ENCODE measurements at regions not wholly inside any gene's neighbourhood (a gene's known extent, or its start where the extent isn't known, plus 50 kb on each side); places are given as distances from the start of the nearest gene placed in this dataset.

DNA sequence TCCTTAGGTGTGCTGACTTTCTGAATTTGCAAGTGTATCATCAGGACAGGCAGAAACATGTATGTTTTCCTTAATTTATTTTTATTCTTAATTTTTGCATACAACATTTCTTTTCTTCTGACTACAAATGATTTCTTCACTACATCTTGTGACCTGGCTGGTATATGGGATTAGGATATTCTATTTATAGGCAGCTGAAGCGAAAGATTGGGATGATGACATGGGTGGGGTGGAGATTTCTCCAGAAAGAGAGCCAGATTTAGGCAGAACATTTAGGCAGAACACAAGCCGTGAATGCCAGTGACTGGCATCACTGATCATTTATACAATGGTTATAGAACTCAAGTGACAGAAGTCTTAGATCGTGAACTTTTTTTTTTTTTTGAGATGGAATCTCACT lies 256.7 kb downstream of the KLF6 start:
- no peak for DNase-seq (ENCODE audit: low spot score)
- no peaks in the 10 kb centered on the region for H3K9me3 ChIP-seq (ENCODE audit: low read depth, low read length, poor library complexity, severe bottlenecking)
- H3K4me3 ChIP-seq (ENCODE audit: low read depth, low read length, poor library complexity, severe bottlenecking), result no peak overlapping the region
- no peaks in the 10 kb centered on the region for H3K4me1 ChIP-seq (ENCODE audit: insufficient read depth, low read length, poor library complexity, severe bottlenecking)
- BruUV-seq (replicated peaks), result no TSS peak
- ChIA-PET CTCF (no interaction called here), POLR2A (ENCODE audit: low non-redundant PET) (no interaction called here)
- no peaks in the 10 kb centered on the region for H3K27me3 ChIP-seq (replicated peaks; ENCODE audit: insufficient read depth, low read depth, low read length, poor library complexity)
- intact Hi-C loops (cut with micrococcal nuclease; ENCODE audit: unreplicated experiment), result no loop called here
- no peak for TF ChIP-seq EZH2 (IDR thresholded peaks at IDR 0.05; ENCODE audit: borderline replicate concordance, low read depth, low read length, poor library complexity, severe bottlenecking)
- TF ChIP-seq, protein P1, sequence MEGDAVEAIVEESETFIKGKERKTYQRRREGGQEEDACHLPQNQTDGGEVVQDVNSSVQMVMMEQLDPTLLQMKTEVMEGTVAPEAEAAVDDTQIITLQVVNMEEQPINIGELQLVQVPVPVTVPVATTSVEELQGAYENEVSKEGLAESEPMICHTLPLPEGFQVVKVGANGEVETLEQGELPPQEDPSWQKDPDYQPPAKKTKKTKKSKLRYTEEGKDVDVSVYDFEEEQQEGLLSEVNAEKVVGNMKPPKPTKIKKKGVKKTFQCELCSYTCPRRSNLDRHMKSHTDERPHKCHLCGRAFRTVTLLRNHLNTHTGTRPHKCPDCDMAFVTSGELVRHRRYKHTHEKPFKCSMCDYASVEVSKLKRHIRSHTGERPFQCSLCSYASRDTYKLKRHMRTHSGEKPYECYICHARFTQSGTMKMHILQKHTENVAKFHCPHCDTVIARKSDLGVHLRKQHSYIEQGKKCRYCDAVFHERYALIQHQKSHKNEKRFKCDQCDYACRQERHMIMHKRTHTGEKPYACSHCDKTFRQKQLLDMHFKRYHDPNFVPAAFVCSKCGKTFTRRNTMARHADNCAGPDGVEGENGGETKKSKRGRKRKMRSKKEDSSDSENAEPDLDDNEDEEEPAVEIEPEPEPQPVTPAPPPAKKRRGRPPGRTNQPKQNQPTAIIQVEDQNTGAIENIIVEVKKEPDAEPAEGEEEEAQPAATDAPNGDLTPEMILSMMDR (conservative IDR thresholded peaks at IDR 0.05; ENCODE audit: low read depth, low read length), result no peak
- no peaks in the 10 kb centered on the region for H3K36me3 ChIP-seq (ENCODE audit: insufficient read depth, low read length, poor library complexity, severe bottlenecking)
- H3K27ac ChIP-seq (ENCODE audit: low read depth, low read length, poor library complexity, severe bottlenecking), result no peak overlapping the region

DNA sequence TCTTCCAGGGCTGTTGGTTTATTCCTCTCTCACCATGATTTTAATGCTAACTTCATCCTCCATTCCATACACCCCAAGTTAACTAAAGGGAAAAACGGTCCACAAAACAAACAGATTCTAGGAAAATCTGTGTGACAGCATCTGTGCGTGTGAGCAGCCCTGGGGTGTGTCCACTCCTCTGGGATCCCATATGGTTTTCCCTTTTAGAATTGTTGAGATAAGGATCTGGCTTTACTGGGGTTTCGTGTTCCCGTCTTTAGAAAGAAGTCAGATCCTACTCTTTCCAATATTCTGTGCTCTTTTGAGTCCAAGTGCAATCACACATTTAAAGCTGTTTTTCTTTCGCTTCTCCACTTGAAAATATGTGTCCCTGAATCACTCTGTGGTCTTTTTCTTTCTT lies 257.1 kb downstream of the KLF6 start:
- H3K9me3 ChIP-seq (ENCODE audit: low read depth, low read length, poor library complexity, severe bottlenecking), result no peaks in the 10 kb centered on the region
- no peaks in the 10 kb centered on the region for H3K4me1 ChIP-seq (ENCODE audit: insufficient read depth, low read length, poor library complexity, severe bottlenecking)
- intact Hi-C loops (cut with micrococcal nuclease; ENCODE audit: unreplicated experiment), result no loop called here
- no peak for DNase-seq (ENCODE audit: low spot score)
- H3K36me3 ChIP-seq (ENCODE audit: insufficient read depth, low read length, poor library complexity, severe bottlenecking), result no peaks in the 10 kb centered on the region
- TF ChIP-seq, protein P1 (conservative IDR thresholded peaks at IDR 0.05; ENCODE audit: low read depth, low read length), result no peak
- TF ChIP-seq EZH2 (IDR thresholded peaks at IDR 0.05; ENCODE audit: borderline replicate concordance, low read depth, low read length, poor library complexity, severe bottlenecking), result no peak
- no peak overlapping the region for H3K4me3 ChIP-seq (ENCODE audit: low read depth, low read length, poor library complexity, severe bottlenecking)
- H3K27me3 ChIP-seq (replicated peaks; ENCODE audit: insufficient read depth, low read depth, low read length, poor library complexity), result no peaks in the 10 kb centered on the region
- CTCF ChIA-PET, result no interaction called here
- BruUV-seq (replicated peaks), result no TSS peak
- H3K27ac ChIP-seq (ENCODE audit: low read depth, low read length, poor library complexity, severe bottlenecking), result no peak overlapping the region
- POLR2A ChIA-PET (ENCODE audit: low non-redundant PET), result no interaction called here

DNA sequence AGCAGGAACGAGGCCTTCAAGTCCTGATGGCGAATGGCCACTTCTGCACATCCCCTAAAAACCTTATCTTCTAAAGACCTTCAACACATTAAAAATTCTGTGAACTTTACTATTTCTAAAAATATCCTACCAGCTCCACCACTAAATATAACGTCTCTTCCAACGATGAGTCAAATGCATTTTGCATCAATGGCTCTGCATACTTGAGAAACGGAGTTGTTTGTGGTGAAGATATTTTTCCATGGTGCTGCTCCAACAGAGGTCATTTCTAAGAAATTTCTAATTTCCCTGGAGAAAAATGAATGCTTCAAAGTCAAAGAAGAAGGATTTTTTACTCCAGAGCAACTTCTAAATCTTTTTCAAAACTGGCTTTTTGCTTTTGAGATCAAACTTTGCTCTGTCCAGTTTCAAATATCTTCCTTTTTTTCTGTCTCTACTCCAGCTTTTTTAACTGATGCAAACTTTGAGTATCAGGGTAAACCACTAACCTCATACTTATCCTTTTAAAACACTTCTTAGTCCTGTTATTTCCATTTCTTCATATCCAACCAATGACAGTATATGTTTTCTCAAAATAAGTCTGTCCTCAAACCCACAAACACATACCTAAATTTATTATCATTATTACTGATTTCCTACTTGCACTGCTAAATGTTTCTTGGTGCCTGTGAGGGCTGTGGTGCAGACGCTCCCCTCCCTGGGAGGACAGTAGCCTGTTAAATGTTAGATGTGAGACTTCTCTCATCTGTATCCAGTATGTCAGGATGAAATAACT lies 258.1 kb downstream of the KLF6 start:
- no peaks in the 10 kb centered on the region for H3K27me3 ChIP-seq (replicated peaks; ENCODE audit: insufficient read depth, low read depth, low read length, poor library complexity)
- no peak overlapping the region for H3K27ac ChIP-seq (ENCODE audit: low read depth, low read length, poor library complexity, severe bottlenecking)
- no TSS peak for BruUV-seq (replicated peaks)
- no peak overlapping the region for H3K4me3 ChIP-seq (ENCODE audit: low read depth, low read length, poor library complexity, severe bottlenecking)
- H3K36me3 ChIP-seq (ENCODE audit: insufficient read depth, low read length, poor library complexity, severe bottlenecking), result no peaks in the 10 kb centered on the region
- POLR2A ChIA-PET (ENCODE audit: low non-redundant PET), result no interaction called here
- TF ChIP-seq EZH2 (IDR thresholded peaks at IDR 0.05; ENCODE audit: borderline replicate concordance, low read depth, low read length, poor library complexity, severe bottlenecking), result no peak
- TF ChIP-seq, protein P1 (conservative IDR thresholded peaks at IDR 0.05; ENCODE audit: low read depth, low read length), result no peak
- H3K4me1 ChIP-seq (ENCODE audit: insufficient read depth, low read length, poor library complexity, severe bottlenecking), result no peaks in the 10 kb centered on the region
- DNase-seq (ENCODE audit: low spot score), result no peak
- CTCF ChIA-PET, result no interaction called here
- intact Hi-C loops (cut with micrococcal nuclease; ENCODE audit: unreplicated experiment), result no loop called here
- H3K9me3 ChIP-seq (ENCODE audit: low read depth, low read length, poor library complexity, severe bottlenecking), result no peaks in the 10 kb centered on the region

Measured in A673 (cell line).